ENCODE measurements at regions not wholly inside any gene's neighbourhood (a gene's known extent, or its start where the extent isn't known, plus 50 kb on each side); places are given as distances from the start of the nearest gene placed in this dataset.

DNA sequence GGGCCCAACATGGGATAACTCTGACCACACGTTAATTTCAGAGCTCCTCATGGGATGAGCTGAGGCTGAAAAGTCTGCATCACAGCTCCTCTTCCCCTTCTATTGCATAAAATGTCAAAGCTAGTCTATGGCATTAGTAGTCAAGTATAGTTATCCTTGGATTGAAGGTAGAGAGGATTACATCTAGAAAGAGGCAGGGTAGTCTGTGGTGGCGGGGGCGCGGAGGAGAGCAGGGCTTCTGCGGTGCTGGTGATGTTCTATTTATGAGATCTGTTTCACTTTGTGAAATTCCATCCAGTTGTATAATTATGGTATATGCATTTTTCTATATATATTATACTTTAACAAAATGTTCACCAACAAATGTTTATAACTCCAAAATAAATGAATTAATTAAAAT lies 329.5 kb upstream of the GRAMD2B start:
- no peak for DNase-seq (ENCODE audit: low spot score)
- no peaks in the 10 kb centered on the region for H3K4me1 ChIP-seq
- no peak overlapping the region for H3K9ac ChIP-seq
- H3K4me3 ChIP-seq: no peak overlapping the region
- no peak overlapping the region for H3K4me2 ChIP-seq
- Mint-ChIP-seq H3K4me1 (no peaks in the 10 kb centered on the region), H3K27ac (no peak overlapping the region), H3K36me3 (no peaks in the 10 kb centered on the region), H3K9me3 (peaks cover 24% of the 10 kb centered on the region), H3K27me3 (ENCODE audit: insufficient read depth, low read depth) (peaks cover 2% of the 10 kb centered on the region), H3K4me3 (no peak overlapping the region)
- H3K27ac ChIP-seq: no peak overlapping the region
- no peaks in the 10 kb centered on the region for H4K20me1 ChIP-seq (ENCODE audit: low read depth)
- H3K27me3 ChIP-seq: no peaks in the 10 kb centered on the region
- H3K79me2 ChIP-seq (ENCODE audit: low read depth): no peaks in the 10 kb centered on the region
- no peaks in the 10 kb centered on the region for H3F3A ChIP-seq (ENCODE audit: low read depth)
- H2AFZ ChIP-seq (replicated peaks): peak overlapping the region; percentile 13
- no peaks in the 10 kb centered on the region for H3K36me3 ChIP-seq
- no peak for TF ChIP-seq EZH2 (IDR thresholded peaks at IDR 0.05)
- TF ChIP-seq, protein P1, sequence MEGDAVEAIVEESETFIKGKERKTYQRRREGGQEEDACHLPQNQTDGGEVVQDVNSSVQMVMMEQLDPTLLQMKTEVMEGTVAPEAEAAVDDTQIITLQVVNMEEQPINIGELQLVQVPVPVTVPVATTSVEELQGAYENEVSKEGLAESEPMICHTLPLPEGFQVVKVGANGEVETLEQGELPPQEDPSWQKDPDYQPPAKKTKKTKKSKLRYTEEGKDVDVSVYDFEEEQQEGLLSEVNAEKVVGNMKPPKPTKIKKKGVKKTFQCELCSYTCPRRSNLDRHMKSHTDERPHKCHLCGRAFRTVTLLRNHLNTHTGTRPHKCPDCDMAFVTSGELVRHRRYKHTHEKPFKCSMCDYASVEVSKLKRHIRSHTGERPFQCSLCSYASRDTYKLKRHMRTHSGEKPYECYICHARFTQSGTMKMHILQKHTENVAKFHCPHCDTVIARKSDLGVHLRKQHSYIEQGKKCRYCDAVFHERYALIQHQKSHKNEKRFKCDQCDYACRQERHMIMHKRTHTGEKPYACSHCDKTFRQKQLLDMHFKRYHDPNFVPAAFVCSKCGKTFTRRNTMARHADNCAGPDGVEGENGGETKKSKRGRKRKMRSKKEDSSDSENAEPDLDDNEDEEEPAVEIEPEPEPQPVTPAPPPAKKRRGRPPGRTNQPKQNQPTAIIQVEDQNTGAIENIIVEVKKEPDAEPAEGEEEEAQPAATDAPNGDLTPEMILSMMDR (IDR thresholded peaks at IDR 0.05): no peak
- TF ChIP-seq EZH2phosphoT487 (IDR thresholded peaks at IDR 0.05): no peak
- H3K9me3 ChIP-seq (ENCODE audit: low read depth): no peaks in the 10 kb centered on the region

DNA sequence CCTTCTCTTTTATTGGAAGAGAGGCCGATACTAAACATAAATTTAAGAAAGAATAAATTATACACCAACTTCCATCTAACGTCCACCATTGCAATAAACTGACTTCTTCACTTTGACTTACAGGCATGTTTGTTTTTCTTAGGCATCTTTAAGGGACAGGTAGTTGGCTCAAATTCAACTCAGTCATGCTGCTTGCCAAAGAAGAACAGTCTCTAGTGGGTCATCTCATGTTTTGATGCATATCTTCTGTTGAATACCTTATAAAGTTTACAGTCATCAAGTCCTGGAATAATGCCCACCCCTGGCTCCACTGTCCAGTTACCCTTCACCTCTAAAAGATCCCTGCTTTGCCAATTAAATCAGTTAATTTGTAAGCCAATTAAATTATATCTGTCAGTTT lies 328.2 kb upstream of the GRAMD2B start:
- H3K4me3 ChIP-seq: no peak overlapping the region

DNA sequence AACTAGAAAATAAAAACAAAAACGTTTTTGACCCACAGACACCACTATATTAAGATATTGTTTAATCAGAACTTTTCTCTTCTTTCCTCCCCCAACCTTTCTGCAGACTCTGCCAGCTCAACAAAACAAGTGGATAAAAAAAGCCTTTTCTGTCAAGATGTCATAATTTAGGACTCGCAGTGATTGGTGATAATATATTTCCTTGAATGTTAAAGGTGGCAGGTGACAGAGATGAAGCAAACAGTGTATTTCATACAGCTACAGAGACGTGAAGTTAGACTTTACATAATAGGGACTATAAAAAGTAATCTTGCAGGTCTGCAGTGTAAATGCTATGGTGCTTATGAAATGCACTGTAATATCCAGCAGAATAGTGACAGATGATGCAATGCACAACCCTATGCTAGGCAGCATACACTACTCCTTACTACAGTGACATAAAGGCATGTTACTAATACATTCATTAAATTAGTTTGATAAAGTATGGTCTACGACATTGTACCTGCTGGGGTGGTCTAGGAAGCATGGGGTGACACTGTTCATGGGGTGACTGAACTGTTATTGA lies 326.7 kb upstream of the GRAMD2B start:
- H3K9ac ChIP-seq: no peak overlapping the region
- H3K4me1 ChIP-seq: no peaks in the 10 kb centered on the region
- Mint-ChIP-seq H3K9me3 (peaks cover 6% of the 10 kb centered on the region), H3K36me3 (no peaks in the 10 kb centered on the region), H3K4me3 (no peak overlapping the region), H3K27me3 (ENCODE audit: insufficient read depth, low read depth) (no peaks in the 10 kb centered on the region), H3K4me1 (no peaks in the 10 kb centered on the region), H3K27ac (no peak overlapping the region)
- H3K4me2 ChIP-seq: no peak overlapping the region
- no peak overlapping the region for H2AFZ ChIP-seq (replicated peaks)
- H3K27ac ChIP-seq: no peak overlapping the region
- no peaks in the 10 kb centered on the region for H3F3A ChIP-seq (ENCODE audit: low read depth)
- no peaks in the 10 kb centered on the region for H3K36me3 ChIP-seq
- TF ChIP-seq, protein P1 (IDR thresholded peaks at IDR 0.05): no peak
- no peak for TF ChIP-seq EZH2 (IDR thresholded peaks at IDR 0.05)
- TF ChIP-seq EZH2phosphoT487 (IDR thresholded peaks at IDR 0.05): no peak
- H3K9me3 ChIP-seq (ENCODE audit: low read depth): no peaks in the 10 kb centered on the region
- H3K27me3 ChIP-seq: no peaks in the 10 kb centered on the region
- no peak overlapping the region for H3K4me3 ChIP-seq
- H3K79me2 ChIP-seq (ENCODE audit: low read depth): no peaks in the 10 kb centered on the region
- DNase-seq (ENCODE audit: low spot score): no peak
- H4K20me1 ChIP-seq (ENCODE audit: low read depth): no peaks in the 10 kb centered on the region

More for the DNA sequence above, 328.2 kb upstream of the GRAMD2B start:
- no peak for DNase-seq (ENCODE audit: low spot score)
- peaks cover 2% of the 10 kb centered on the region for H3K27me3 Mint-ChIP-seq (ENCODE audit: insufficient read depth, low read depth)
- TF ChIP-seq EZH2phosphoT487 (IDR thresholded peaks at IDR 0.05) (no peak), EZH2 (IDR thresholded peaks at IDR 0.05) (no peak)
- TF ChIP-seq, protein P1 (IDR thresholded peaks at IDR 0.05): no peak
- H3K36me3 ChIP-seq: no peaks in the 10 kb centered on the region
- no peaks in the 10 kb centered on the region for H3K36me3 Mint-ChIP-seq
- no peak overlapping the region for H3K27ac Mint-ChIP-seq
- H2AFZ ChIP-seq (replicated peaks): no peak overlapping the region
- H3K9me3 Mint-ChIP-seq: peaks cover 16% of the 10 kb centered on the region
- H3K4me2 ChIP-seq: no peak overlapping the region
- H3F3A ChIP-seq (ENCODE audit: low read depth): no peaks in the 10 kb centered on the region
- no peaks in the 10 kb centered on the region for H4K20me1 ChIP-seq (ENCODE audit: low read depth)
- no peaks in the 10 kb centered on the region for H3K4me1 Mint-ChIP-seq
- no peak overlapping the region for H3K9ac ChIP-seq
- H3K4me3 Mint-ChIP-seq: no peak overlapping the region
- H3K79me2 ChIP-seq (ENCODE audit: low read depth): no peaks in the 10 kb centered on the region
- no peak overlapping the region for H3K27ac ChIP-seq
- H3K9me3 ChIP-seq (ENCODE audit: low read depth): no peaks in the 10 kb centered on the region
- no peaks in the 10 kb centered on the region for H3K27me3 ChIP-seq
- H3K4me1 ChIP-seq: no peaks in the 10 kb centered on the region
